ENCODE measurements at regions not wholly inside any gene's neighbourhood (a gene's known extent, or its start where the extent isn't known, plus 50 kb on each side); places are given as distances from the start of the nearest gene placed in this dataset.

GRCh38 chr4:81883004-81883403 is 411.3 kb upstream of the RASGEF1B start:
- CTCF ChIA-PET = no interaction called here
- TF ChIP-seq CTBP1 (IDR thresholded peaks at IDR 0.05; ENCODE audit: borderline replicate concordance) = no peak
- no peak for TF ChIP-seq FOXM1 (IDR thresholded peaks at IDR 0.05; ENCODE audit: borderline replicate concordance)
- TF ChIP-seq FOXK2 (IDR thresholded peaks at IDR 0.05) = no peak
- TF ChIP-seq LEF1 (IDR thresholded peaks at IDR 0.05; ENCODE audit: borderline replicate concordance) = no peak
- TF ChIP-seq ARNT (IDR thresholded peaks at IDR 0.05) = no peak
- no peak for TF ChIP-seq HDGF (IDR thresholded peaks at IDR 0.05; ENCODE audit: borderline replicate concordance)
- no peak for TF ChIP-seq SUZ12 (IDR thresholded peaks at IDR 0.05)
- no peak for TF ChIP-seq FOXA1 (IDR thresholded peaks at IDR 0.05)
- no peak for TF ChIP-seq TARDBP (IDR thresholded peaks at IDR 0.05)
- no peak for TF ChIP-seq ELF4 (IDR thresholded peaks at IDR 0.05)
- no peak for TF ChIP-seq SP1 (IDR thresholded peaks at IDR 0.05)
- no peak for TF ChIP-seq ZNF384 (IDR thresholded peaks at IDR 0.05)
- TF ChIP-seq L3MBTL2 (conservative IDR thresholded peaks at IDR 0.05) = no peak
- TF ChIP-seq NFRKB (IDR thresholded peaks at IDR 0.05) = no peak
- no peak for TF ChIP-seq BHLHE40 (IDR thresholded peaks at IDR 0.05; ENCODE audit: borderline replicate concordance)
- no peak for TF ChIP-seq PKNOX1 (IDR thresholded peaks at IDR 0.05)
- POLR2A ChIA-PET = no interaction called here
- no peak for DNase-seq (ENCODE audit: extremely low spot score)

GRCh38 chr4:81881855-81882621 is 410.3 kb upstream of the RASGEF1B start:
- DNase-seq (ENCODE audit: extremely low spot score) = no peak
- ChIA-PET POLR2A (no interaction called here), CTCF (interaction anchor here (0.9 kb wide), 1 partner anchor 32 kb away, joined by 3 read pairs; no protein-coding TSS in a partner anchor)
- TF ChIP-seq FOXM1 (IDR thresholded peaks at IDR 0.05; ENCODE audit: borderline replicate concordance) (no peak), SUZ12 (IDR thresholded peaks at IDR 0.05) (no peak), LEF1 (IDR thresholded peaks at IDR 0.05; ENCODE audit: borderline replicate concordance) (no peak), HDGF (IDR thresholded peaks at IDR 0.05; ENCODE audit: borderline replicate concordance) (no peak), NFRKB (IDR thresholded peaks at IDR 0.05) (no peak), BHLHE40 (IDR thresholded peaks at IDR 0.05; ENCODE audit: borderline replicate concordance) (no peak), FOXK2 (IDR thresholded peaks at IDR 0.05) (no peak), FOXA1 (IDR thresholded peaks at IDR 0.05) (no peak), ZNF384 (IDR thresholded peaks at IDR 0.05) (no peak), PKNOX1 (IDR thresholded peaks at IDR 0.05) (no peak), ELF4 (IDR thresholded peaks at IDR 0.05) (no peak), SP1 (IDR thresholded peaks at IDR 0.05) (no peak), CTBP1 (IDR thresholded peaks at IDR 0.05; ENCODE audit: borderline replicate concordance) (no peak), ARNT (IDR thresholded peaks at IDR 0.05) (no peak)

- CTCF ChIA-PET = no interaction called here
- no peak for TF ChIP-seq LEF1 (IDR thresholded peaks at IDR 0.05; ENCODE audit: borderline replicate concordance)
- TF ChIP-seq FOXM1 (IDR thresholded peaks at IDR 0.05; ENCODE audit: borderline replicate concordance) = no peak
- no peak for TF ChIP-seq ARNT (IDR thresholded peaks at IDR 0.05)
- TF ChIP-seq FOXK2 (IDR thresholded peaks at IDR 0.05) = no peak
- TF ChIP-seq FOXA1 (IDR thresholded peaks at IDR 0.05) = no peak
- no peak for TF ChIP-seq CTBP1 (IDR thresholded peaks at IDR 0.05; ENCODE audit: borderline replicate concordance)
- no peak for TF ChIP-seq NFRKB (IDR thresholded peaks at IDR 0.05)
- TF ChIP-seq PKNOX1 (IDR thresholded peaks at IDR 0.05) = no peak
- TF ChIP-seq ZNF384 (IDR thresholded peaks at IDR 0.05) = no peak
- no peak for TF ChIP-seq ELF4 (IDR thresholded peaks at IDR 0.05)
- TF ChIP-seq SUZ12 (IDR thresholded peaks at IDR 0.05) = no peak
- TF ChIP-seq SP1 (IDR thresholded peaks at IDR 0.05) = no peak
- no peak for TF ChIP-seq L3MBTL2 (conservative IDR thresholded peaks at IDR 0.05)
- TF ChIP-seq HDGF (IDR thresholded peaks at IDR 0.05; ENCODE audit: borderline replicate concordance) = no peak
- no peak for TF ChIP-seq BHLHE40 (IDR thresholded peaks at IDR 0.05; ENCODE audit: borderline replicate concordance)
- DNase-seq (ENCODE audit: extremely low spot score) = no peak
- POLR2A ChIA-PET = no interaction called here
Measured at GRCh38 chr4:81876106-81876505, 404.4 kb upstream of the RASGEF1B start.

- POLR2A ChIA-PET = no interaction called here
- TF ChIP-seq FOXA1 (IDR thresholded peaks at IDR 0.05) = no peak
- no peak for TF ChIP-seq TARDBP (IDR thresholded peaks at IDR 0.05)
- TF ChIP-seq SUZ12 (IDR thresholded peaks at IDR 0.05) = no peak
- no peak for TF ChIP-seq ZNF384 (IDR thresholded peaks at IDR 0.05)
- TF ChIP-seq FOXM1 (IDR thresholded peaks at IDR 0.05; ENCODE audit: borderline replicate concordance) = no peak
- no peak for TF ChIP-seq ELF4 (IDR thresholded peaks at IDR 0.05)
- no peak for TF ChIP-seq CTBP1 (IDR thresholded peaks at IDR 0.05; ENCODE audit: borderline replicate concordance)
- no peak for TF ChIP-seq ARNT (IDR thresholded peaks at IDR 0.05)
- TF ChIP-seq SP1 (IDR thresholded peaks at IDR 0.05) = no peak
- no peak for TF ChIP-seq FOXK2 (IDR thresholded peaks at IDR 0.05)
- TF ChIP-seq L3MBTL2 (conservative IDR thresholded peaks at IDR 0.05) = no peak
- TF ChIP-seq PKNOX1 (IDR thresholded peaks at IDR 0.05) = no peak
- no peak for TF ChIP-seq BHLHE40 (IDR thresholded peaks at IDR 0.05; ENCODE audit: borderline replicate concordance)
- no peak for TF ChIP-seq LEF1 (IDR thresholded peaks at IDR 0.05; ENCODE audit: borderline replicate concordance)
- no peak for TF ChIP-seq NFRKB (IDR thresholded peaks at IDR 0.05)
- TF ChIP-seq HDGF (IDR thresholded peaks at IDR 0.05; ENCODE audit: borderline replicate concordance) = no peak
- CTCF ChIA-PET = no interaction called here
- DNase-seq (ENCODE audit: extremely low spot score) = no peak
Measured at GRCh38 chr4:81874661-81875515, 403.2 kb upstream of the RASGEF1B start.

Measured in HEK293T (cell line).